DOHH2 (cell line): ENCODE measurements at regions not wholly inside any gene's neighbourhood (a gene's known extent, or its start where the extent isn't known, plus 50 kb on each side); places are given as distances from the start of the nearest gene placed in this dataset.

ENCODE experiments used
- H3F3A ChIP-seq: fragments of 200-600 bp; sonication (generic), shearing (Covaris generic); 2 replicates; pipeline ENCODE4 v1.6.0; 2016; ENCODE audit warnings: antibody characterized with exemption, mild to moderate bottlenecking; ENCODE audit not compliant: control insufficient read depth, insufficient read depth
- H3K27ac ChIP-seq: fragments of 200-600 bp; sonication (generic); 2 replicates; pipeline ENCODE4 v1.5.1; 2014; ENCODE audit warnings: low read depth, mild to moderate bottlenecking, low read length, moderate library complexity
- H3K27me3 ChIP-seq: fragments of 200-600 bp; sonication (generic); 2 replicates; pipeline ENCODE4 v1.6.1; 2014; ENCODE audit warnings: mild to moderate bottlenecking, low read length, mixed read lengths; ENCODE audit not compliant: control insufficient read depth
- H3K36me3 ChIP-seq: fragments of 200-600 bp; sonication (generic); 2 replicates; pipeline ENCODE4 v1.6.1; 2014; ENCODE audit warnings: mild to moderate bottlenecking, low read length, moderate library complexity, mixed read lengths; ENCODE audit not compliant: control insufficient read depth
- H3K4me1 ChIP-seq: fragments of 200-600 bp; sonication (generic); 2 replicates; pipeline ENCODE4 v1.6.1; 2014; ENCODE audit warnings: mild to moderate bottlenecking, low read length, mixed read lengths; ENCODE audit not compliant: control insufficient read depth
- H3K4me2 ChIP-seq: fragments of 200-600 bp; sonication (generic); 2 replicates; pipeline ENCODE4 v1.6.0; 2014; ENCODE audit warnings: mild to moderate bottlenecking, low read length, moderate library complexity
- H3K4me3 ChIP-seq: fragments of 200-600 bp; sonication (generic); 2 replicates; pipeline ENCODE4 v1.5.1; 2014; ENCODE audit warnings: mild to moderate bottlenecking, low read length, mixed read lengths
- H3K79me2 ChIP-seq: fragments of 200-600 bp; sonication (generic); 2 replicates; pipeline ENCODE4 v1.6.1; 2014; ENCODE audit warnings: mild to moderate bottlenecking, low read length, mixed read lengths; ENCODE audit not compliant: control insufficient read depth
- H3K9me2 ChIP-seq: fragments of 200-600 bp; sonication (generic); replicated peaks from 2 replicates; pipeline ENCODE4 v1.6.1; 2014; ENCODE audit warnings: mild to moderate bottlenecking, low read length, mixed read lengths; ENCODE audit not compliant: control insufficient read depth
- H3K9me3 ChIP-seq: fragments of 200-600 bp; sonication (generic); 2 replicates; pipeline ENCODE4 v1.6.1; 2014; ENCODE audit warnings: antibody characterized with exemption, low read length, mixed read lengths; ENCODE audit not compliant: control insufficient read depth, insufficient read depth
- H4K20me1 ChIP-seq: fragments of 200-600 bp; sonication (generic); 2 replicates; pipeline ENCODE4 v1.6.0; 2014; ENCODE audit warnings: low read depth, mild to moderate bottlenecking, antibody characterized with exemption, low read length, moderate library complexity; ENCODE audit not compliant: control insufficient read depth, insufficient read depth
- EZH2phosphoT487 ChIP-seq: fragments of 200-600 bp; sonication (generic); IDR thresholded peaks from 2 replicates; pipeline ENCODE4 v1.6.1; 2017; ENCODE audit warnings: borderline replicate concordance, mild to moderate bottlenecking, antibody characterized with exemption, low read length, moderate library complexity, mixed read lengths
- TF ChIP-seq, protein P1 (sequence below): fragments of 200-600 bp; sonication (generic); IDR thresholded peaks from one replicate; pipeline ENCODE4 v1.5.1; 2014; ENCODE audit warnings: antibody characterized with exemption, mild to moderate bottlenecking, low read depth, low read length; ENCODE audit not compliant: poor library complexity, severe bottlenecking

DNA sequence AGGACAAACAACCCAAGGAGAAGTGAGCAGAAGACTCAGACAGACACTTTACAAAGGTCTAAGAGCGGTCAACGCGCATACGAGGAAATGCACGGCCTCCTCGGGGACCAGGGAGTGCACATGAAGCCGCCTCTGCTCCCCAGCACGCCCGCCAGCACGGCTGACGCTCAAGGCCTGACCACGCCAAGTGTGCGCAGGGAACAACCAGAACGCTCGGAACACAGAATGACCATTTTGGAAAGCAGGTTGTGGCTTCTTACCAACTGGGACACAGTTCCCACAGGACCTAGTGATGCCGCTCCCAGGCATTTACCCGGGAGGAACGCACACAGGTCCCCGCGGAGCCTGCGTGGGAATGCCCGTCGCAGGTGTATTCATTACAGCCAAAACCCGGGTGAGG, 191.5 kb upstream of the PPP1R26 start:
- Histone ChIP-seq H3K9me2 (no peaks in the 10 kb centered on the region), H3K36me3 (no peaks in the 10 kb centered on the region), H3K27ac (no peak overlapping the region), H3K4me3 (no peak overlapping the region), H3K79me2 (no peaks in the 10 kb centered on the region), H3K4me2 (no peak overlapping the region), H3K27me3 (no peaks in the 10 kb centered on the region), H3K4me1 (no peaks in the 10 kb centered on the region), H3F3A (no peaks in the 10 kb centered on the region), H4K20me1 (no peaks in the 10 kb centered on the region), H3K9me3 (peaks cover 30% of the 10 kb centered on the region; the same call in 1 of the 2 replicates)
- TF ChIP-seq EZH2phosphoT487, result no peak
- TF ChIP-seq, protein P1, sequence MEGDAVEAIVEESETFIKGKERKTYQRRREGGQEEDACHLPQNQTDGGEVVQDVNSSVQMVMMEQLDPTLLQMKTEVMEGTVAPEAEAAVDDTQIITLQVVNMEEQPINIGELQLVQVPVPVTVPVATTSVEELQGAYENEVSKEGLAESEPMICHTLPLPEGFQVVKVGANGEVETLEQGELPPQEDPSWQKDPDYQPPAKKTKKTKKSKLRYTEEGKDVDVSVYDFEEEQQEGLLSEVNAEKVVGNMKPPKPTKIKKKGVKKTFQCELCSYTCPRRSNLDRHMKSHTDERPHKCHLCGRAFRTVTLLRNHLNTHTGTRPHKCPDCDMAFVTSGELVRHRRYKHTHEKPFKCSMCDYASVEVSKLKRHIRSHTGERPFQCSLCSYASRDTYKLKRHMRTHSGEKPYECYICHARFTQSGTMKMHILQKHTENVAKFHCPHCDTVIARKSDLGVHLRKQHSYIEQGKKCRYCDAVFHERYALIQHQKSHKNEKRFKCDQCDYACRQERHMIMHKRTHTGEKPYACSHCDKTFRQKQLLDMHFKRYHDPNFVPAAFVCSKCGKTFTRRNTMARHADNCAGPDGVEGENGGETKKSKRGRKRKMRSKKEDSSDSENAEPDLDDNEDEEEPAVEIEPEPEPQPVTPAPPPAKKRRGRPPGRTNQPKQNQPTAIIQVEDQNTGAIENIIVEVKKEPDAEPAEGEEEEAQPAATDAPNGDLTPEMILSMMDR, result no peak

DNA sequence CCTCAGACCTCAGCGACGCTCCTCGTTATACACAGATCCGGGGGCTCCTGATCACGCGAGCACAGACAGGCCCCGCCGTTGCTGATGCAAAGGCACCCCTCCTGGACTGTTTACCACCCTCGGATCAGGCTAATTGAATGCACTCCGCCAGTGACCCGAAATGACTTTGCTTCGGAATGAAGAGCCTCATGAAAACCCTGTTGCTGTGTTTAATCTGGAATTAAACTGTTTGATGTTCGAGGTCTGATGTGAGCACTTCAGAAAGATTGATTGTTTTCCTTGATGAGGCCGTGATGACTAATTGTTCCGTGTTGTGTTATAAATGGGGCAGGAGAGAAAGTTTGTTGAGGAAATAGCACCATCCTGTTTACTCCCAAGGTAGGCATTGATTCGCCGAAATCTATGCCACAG, 190.5 kb upstream of the PPP1R26 start:
- no peaks in the 10 kb centered on the region for H3K36me3 ChIP-seq
- no peak overlapping the region for H3K4me2 ChIP-seq
- H3K27ac ChIP-seq, result no peak overlapping the region
- H3F3A ChIP-seq, result no peaks in the 10 kb centered on the region
- no peaks in the 10 kb centered on the region for H4K20me1 ChIP-seq
- no peak for TF ChIP-seq EZH2phosphoT487
- TF ChIP-seq, protein P1, result no peak
- no peaks in the 10 kb centered on the region for H3K79me2 ChIP-seq
- no peaks in the 10 kb centered on the region for H3K27me3 ChIP-seq
- H3K4me1 ChIP-seq, result no peaks in the 10 kb centered on the region
- H3K4me3 ChIP-seq, result no peak overlapping the region
- H3K9me3 ChIP-seq, result peaks cover 30% of the 10 kb centered on the region; the same call in 1 of the 2 replicates
- no peaks in the 10 kb centered on the region for H3K9me2 ChIP-seq

DNA sequence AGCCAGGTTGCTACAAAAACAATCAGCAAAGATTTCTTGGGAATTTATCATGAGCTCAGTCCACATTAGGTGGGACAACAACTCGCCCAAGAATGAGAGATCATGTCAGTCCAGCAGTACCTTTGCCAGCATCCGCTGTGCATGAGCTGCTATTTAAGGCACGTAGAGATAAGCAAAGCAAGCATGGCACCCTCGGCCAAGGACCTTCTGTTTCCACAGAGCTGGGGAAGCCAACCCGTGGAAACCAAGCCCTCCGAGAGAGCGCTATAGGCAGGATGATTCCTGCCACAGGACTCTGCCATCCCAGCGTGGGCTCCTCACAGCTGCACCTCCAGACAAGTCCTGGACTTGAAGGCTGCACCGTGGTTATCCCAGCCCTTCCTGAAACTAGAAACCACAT, 189.5 kb upstream of the PPP1R26 start:
- no peaks in the 10 kb centered on the region for H3K9me2 ChIP-seq
- no peaks in the 10 kb centered on the region for H3K36me3 ChIP-seq
- H3K27ac ChIP-seq, result no peak overlapping the region
- no peaks in the 10 kb centered on the region for H3K79me2 ChIP-seq
- H3K4me3 ChIP-seq, result no peak overlapping the region
- TF ChIP-seq EZH2phosphoT487, result no peak
- TF ChIP-seq, protein P1, result no peak
- no peaks in the 10 kb centered on the region for H3K4me1 ChIP-seq
- H4K20me1 ChIP-seq, result no peaks in the 10 kb centered on the region
- H3K9me3 ChIP-seq, result peaks cover 24% of the 10 kb centered on the region; the same call in 1 of the 2 replicates
- H3K27me3 ChIP-seq, result no peaks in the 10 kb centered on the region
- H3K4me2 ChIP-seq, result no peak overlapping the region
- no peaks in the 10 kb centered on the region for H3F3A ChIP-seq
